Peyer's patch (tissue), 4 donors: ENCODE measurements at regions not wholly inside any gene's neighbourhood (a gene's known extent, or its start where the extent isn't known, plus 50 kb on each side); places are given as distances from the start of the nearest gene placed in this dataset.

Experiments used
- POLR2A ChIP-seq, 2 donors: fragments of 450-650 bp; IDR thresholded peaks; one replicate each; pipeline ENCODE4 v1.5.1; 2017; ENCODE audit warnings: antibody characterized with exemption in 2 of 2, mild to moderate bottlenecking in 2 of 2, moderate library complexity in 2 of 2
- TF ChIP-seq, protein P1 (sequence below), 6 experiments: fragments of 450-650 bp in 4 of 6; fragments of 200-600 bp in 2 of 6; sonication (generic) in 1 of 6; IDR thresholded peaks; one replicate each; pipeline ENCODE4 v1.5.1; 2017 to 2019; ENCODE audit warnings: antibody characterized with exemption in 6 of 6, mild to moderate bottlenecking in 3 of 6, moderate library complexity in 1 of 6

GRCh38 chr15:54840621-54841398, 355.9 kb downstream of the RSL24D1 start:
- TF ChIP-seq, protein P1, sequence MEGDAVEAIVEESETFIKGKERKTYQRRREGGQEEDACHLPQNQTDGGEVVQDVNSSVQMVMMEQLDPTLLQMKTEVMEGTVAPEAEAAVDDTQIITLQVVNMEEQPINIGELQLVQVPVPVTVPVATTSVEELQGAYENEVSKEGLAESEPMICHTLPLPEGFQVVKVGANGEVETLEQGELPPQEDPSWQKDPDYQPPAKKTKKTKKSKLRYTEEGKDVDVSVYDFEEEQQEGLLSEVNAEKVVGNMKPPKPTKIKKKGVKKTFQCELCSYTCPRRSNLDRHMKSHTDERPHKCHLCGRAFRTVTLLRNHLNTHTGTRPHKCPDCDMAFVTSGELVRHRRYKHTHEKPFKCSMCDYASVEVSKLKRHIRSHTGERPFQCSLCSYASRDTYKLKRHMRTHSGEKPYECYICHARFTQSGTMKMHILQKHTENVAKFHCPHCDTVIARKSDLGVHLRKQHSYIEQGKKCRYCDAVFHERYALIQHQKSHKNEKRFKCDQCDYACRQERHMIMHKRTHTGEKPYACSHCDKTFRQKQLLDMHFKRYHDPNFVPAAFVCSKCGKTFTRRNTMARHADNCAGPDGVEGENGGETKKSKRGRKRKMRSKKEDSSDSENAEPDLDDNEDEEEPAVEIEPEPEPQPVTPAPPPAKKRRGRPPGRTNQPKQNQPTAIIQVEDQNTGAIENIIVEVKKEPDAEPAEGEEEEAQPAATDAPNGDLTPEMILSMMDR (IDR thresholded peaks at IDR 0.05) = no peak
- no peak for TF ChIP-seq POLR2A (IDR thresholded peaks at IDR 0.05)
